Natural killer cell (primary cell): ENCODE measurements at regions not wholly inside any gene's neighbourhood (a gene's known extent, or its start where the extent isn't known, plus 50 kb on each side); places are given as distances from the start of the nearest gene placed in this dataset.

Experiments used
- ATAC-seq, 3 donors: fragments of 150-1000 bp in 2 of 3; fragments of 200-7000 bp in 1 of 3; cut with Tn5 transposase; 1 replicate in 1 of 3; 2 replicates in 2 of 3; pipeline ENCODE4 v1.10.0; 2021; ENCODE audit warnings: mild to moderate bottlenecking in 2 of 3, moderate library complexity in 2 of 3
- DNase-seq, 2 donors: peaks; one replicate each; pipeline versions ENCODE4 v3.0.0 to v3.0.0-alpha.2; 2013 to 2021; ENCODE audit warnings: mixed read lengths in 1 of 2
- H3K27ac ChIP-seq: one replicate; pipeline ENCODE4 v1.5.1; 2013; ENCODE audit warnings: mild to moderate bottlenecking, low read length
- H3K27me3 ChIP-seq: one replicate; pipeline ENCODE4 v1.6.1; 2013; ENCODE audit warnings: low read length; ENCODE audit not compliant: control insufficient read depth, insufficient read depth
- H3K36me3 ChIP-seq: one replicate; pipeline ENCODE4 v1.6.1; 2013; ENCODE audit warnings: low read length; ENCODE audit not compliant: control insufficient read depth, insufficient read depth
- H3K4me1 ChIP-seq: one replicate; pipeline ENCODE4 v1.6.1; 2013; ENCODE audit warnings: low read length; ENCODE audit not compliant: control insufficient read depth, insufficient read depth
- H3K4me3 ChIP-seq: one replicate; pipeline ENCODE4 v1.5.1; 2013; ENCODE audit warnings: low read length
- H3K9me3 ChIP-seq: one replicate; pipeline ENCODE4 v1.6.1; 2013; ENCODE audit warnings: low read length; ENCODE audit not compliant: control insufficient read depth, insufficient read depth
- H3K27ac Mint-ChIP-seq, 2 donors: one replicate each; pipeline ENCODE4 v1.8.0; 2022; ENCODE audit warnings: mild to moderate bottlenecking in 2 of 2, mixed read lengths in 2 of 2, moderate library complexity in 1 of 2
- H3K27me3 Mint-ChIP-seq, 2 donors: one replicate each; pipeline ENCODE4 v1.8.0; 2022; ENCODE audit warnings: low read depth in 2 of 2, mixed read lengths in 2 of 2
- H3K36me3 Mint-ChIP-seq: one replicate; pipeline ENCODE4 v1.8.0; 2022; ENCODE audit warnings: mixed read lengths
- H3K4me1 Mint-ChIP-seq, 2 donors: one replicate each; pipeline ENCODE4 v1.8.0; 2022; ENCODE audit warnings: mixed read lengths in 2 of 2
- H3K4me3 Mint-ChIP-seq: one replicate; pipeline ENCODE4 v1.8.0; 2022; ENCODE audit warnings: mild to moderate bottlenecking, moderate library complexity, mixed read lengths
- H3K9me3 Mint-ChIP-seq, 2 donors: one replicate each; pipeline ENCODE4 v1.8.0; 2022; ENCODE audit warnings: mixed read lengths in 2 of 2
- WGBS: methylation state at CpG from one replicate; pipeline ENCODE4 v1.1.7; 2013; ENCODE audit warnings: missing lambda C conversion rate; ENCODE audit not compliant: insufficient coverage; 5-methylcytosine and 5-hydroxymethylcytosine counted together
- intact Hi-C: fragments of 100-400 bp; cut with micrococcal nuclease; formaldehyde crosslinking; loops from one replicate; pipeline ENCODE4 v1.14.2; 2022
- TF ChIP-seq, protein P1 (sequence below): fragments of 200-600 bp; IDR thresholded peaks from one replicate; pipeline ENCODE4 v1.8.0; 2022; ENCODE audit warnings: antibody characterized with exemption

DNA sequence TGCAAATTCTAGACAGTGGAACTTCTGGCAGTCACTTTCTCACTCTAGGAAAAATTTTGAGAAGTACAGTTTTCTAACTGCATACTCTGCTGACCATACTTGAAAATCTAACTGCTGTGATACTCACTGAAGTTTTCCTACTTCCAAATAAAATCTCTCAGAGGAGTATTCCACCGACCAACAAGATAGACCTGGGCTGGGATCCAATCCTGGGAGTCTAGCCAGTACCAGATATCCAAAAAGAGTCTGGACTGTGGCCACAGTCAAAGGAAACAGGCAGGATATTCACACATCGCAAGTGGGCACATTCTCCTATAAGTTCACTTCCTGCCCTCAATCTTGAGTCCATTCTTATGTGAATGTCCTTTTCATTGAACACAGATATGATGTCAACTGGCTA is 1138.7 kb upstream of the PCDH7 start:
- intact Hi-C loops: no loop called here
- no peaks in the 10 kb centered on the region for H3K27me3 Mint-ChIP-seq
- H3K36me3 Mint-ChIP-seq: no peaks in the 10 kb centered on the region
- Histone ChIP-seq H3K27me3 (no peaks in the 10 kb centered on the region), H3K9me3 (no peaks in the 10 kb centered on the region), H3K36me3 (no peaks in the 10 kb centered on the region), H3K27ac (no peak overlapping the region), H3K4me1 (no peaks in the 10 kb centered on the region), H3K4me3 (no peak overlapping the region)
- no peaks in the 10 kb centered on the region for H3K4me1 Mint-ChIP-seq
- H3K27ac Mint-ChIP-seq: no peak overlapping the region
- H3K9me3 Mint-ChIP-seq: peaks cover 10 to 17% of the 10 kb centered on the region in 2 donors
- H3K4me3 Mint-ChIP-seq: no peak overlapping the region
- TF ChIP-seq, protein P1, sequence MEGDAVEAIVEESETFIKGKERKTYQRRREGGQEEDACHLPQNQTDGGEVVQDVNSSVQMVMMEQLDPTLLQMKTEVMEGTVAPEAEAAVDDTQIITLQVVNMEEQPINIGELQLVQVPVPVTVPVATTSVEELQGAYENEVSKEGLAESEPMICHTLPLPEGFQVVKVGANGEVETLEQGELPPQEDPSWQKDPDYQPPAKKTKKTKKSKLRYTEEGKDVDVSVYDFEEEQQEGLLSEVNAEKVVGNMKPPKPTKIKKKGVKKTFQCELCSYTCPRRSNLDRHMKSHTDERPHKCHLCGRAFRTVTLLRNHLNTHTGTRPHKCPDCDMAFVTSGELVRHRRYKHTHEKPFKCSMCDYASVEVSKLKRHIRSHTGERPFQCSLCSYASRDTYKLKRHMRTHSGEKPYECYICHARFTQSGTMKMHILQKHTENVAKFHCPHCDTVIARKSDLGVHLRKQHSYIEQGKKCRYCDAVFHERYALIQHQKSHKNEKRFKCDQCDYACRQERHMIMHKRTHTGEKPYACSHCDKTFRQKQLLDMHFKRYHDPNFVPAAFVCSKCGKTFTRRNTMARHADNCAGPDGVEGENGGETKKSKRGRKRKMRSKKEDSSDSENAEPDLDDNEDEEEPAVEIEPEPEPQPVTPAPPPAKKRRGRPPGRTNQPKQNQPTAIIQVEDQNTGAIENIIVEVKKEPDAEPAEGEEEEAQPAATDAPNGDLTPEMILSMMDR: no peak
- ATAC-seq (no peak), DNase-seq (no peak)
- WGBS: 38% methylated on average over 2 of the region's 2 CpGs

DNA sequence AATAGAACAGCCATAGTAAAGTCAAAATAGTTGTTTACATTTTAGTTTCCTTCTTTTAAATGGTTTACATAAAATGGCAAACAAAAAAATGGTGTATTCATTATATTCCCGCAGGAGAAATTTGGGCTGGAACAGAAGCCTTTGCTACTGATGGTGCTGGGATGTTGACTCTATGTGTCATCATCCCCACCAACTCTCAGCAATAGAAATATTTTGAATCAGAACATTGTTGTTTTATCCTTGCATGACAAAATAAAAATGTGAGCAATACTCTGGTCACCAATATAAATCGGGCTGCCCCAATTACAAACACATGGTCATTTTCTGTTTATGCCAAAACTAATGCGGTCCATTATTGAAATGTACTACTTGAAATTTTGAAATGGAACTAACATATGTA is 1131.6 kb upstream of the PCDH7 start:
- Mint-ChIP-seq H3K4me1 (no peaks in the 10 kb centered on the region), H3K27me3 (no peaks in the 10 kb centered on the region), H3K27ac (no peak overlapping the region), H3K36me3 (no peaks in the 10 kb centered on the region), H3K9me3 (peaks cover 11 to 21% of the 10 kb centered on the region in 2 donors), H3K4me3 (no peak overlapping the region)
- 0% methylated on average over 1 of the region's 3 CpGs for WGBS
- TF ChIP-seq, protein P1: no peak
- H3K27me3 ChIP-seq: no peaks in the 10 kb centered on the region
- H3K36me3 ChIP-seq: no peaks in the 10 kb centered on the region
- no peak for DNase-seq
- peaks cover 4% of the 10 kb centered on the region for H3K9me3 ChIP-seq
- no peak overlapping the region for H3K4me3 ChIP-seq
- intact Hi-C loops: no loop called here
- no peak overlapping the region for H3K27ac ChIP-seq
- no peaks in the 10 kb centered on the region for H3K4me1 ChIP-seq
- ATAC-seq: no peak

DNA sequence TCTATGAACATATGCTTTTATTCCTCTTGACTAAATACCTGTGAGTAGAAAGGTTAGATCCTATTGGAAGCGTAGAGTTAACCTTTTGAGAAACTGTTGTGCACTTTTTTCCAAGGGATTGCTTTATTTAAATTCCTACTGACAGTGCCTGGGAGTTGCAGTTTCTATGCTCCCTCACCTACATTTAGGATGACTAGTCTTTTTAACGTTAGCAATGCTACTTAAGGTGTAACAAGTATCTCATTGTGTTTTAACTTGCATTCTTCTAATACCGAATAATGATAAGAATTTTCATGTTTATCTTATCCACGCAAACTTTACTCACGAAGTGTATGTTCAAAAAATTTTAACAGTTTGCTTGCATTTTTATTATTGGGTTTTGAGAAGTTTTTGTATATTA is 1123.9 kb upstream of the PCDH7 start:
- Histone ChIP-seq H3K36me3 (no peaks in the 10 kb centered on the region), H3K4me1 (no peaks in the 10 kb centered on the region), H3K27me3 (no peaks in the 10 kb centered on the region), H3K9me3 (peaks cover 10% of the 10 kb centered on the region), H3K4me3 (no peak overlapping the region), H3K27ac (no peak overlapping the region)
- no peaks in the 10 kb centered on the region for H3K27me3 Mint-ChIP-seq
- no peak for DNase-seq
- no peak overlapping the region for H3K27ac Mint-ChIP-seq
- TF ChIP-seq, protein P1: no peak
- intact Hi-C loops: no loop called here
- no CpG with 5 or more reads among the region's 5 CpGs for whole genome bisulfite sequencing
- no peak for ATAC-seq
- no peaks in the 10 kb centered on the region for H3K4me1 Mint-ChIP-seq
- peaks cover 6% of the 10 kb centered on the region for H3K36me3 Mint-ChIP-seq
- H3K4me3 Mint-ChIP-seq: no peak overlapping the region
- peaks cover 14 to 26% of the 10 kb centered on the region in 2 donors for H3K9me3 Mint-ChIP-seq

GRCh38 chr4:29619168-29619567 is 1101.0 kb upstream of the PCDH7 start:
- Mint-ChIP-seq H3K36me3 (no peaks in the 10 kb centered on the region), H3K4me1 (no peaks in the 10 kb centered on the region), H3K4me3 (no peak overlapping the region), H3K27me3 (no peaks in the 10 kb centered on the region), H3K9me3 (peaks cover 0 to 2% of the 10 kb centered on the region in 2 donors), H3K27ac (no peak overlapping the region)
- intact Hi-C loops: no loop called here
- WGBS: 78% methylated on average over 2 of the region's 2 CpGs
- Histone ChIP-seq H3K27ac (no peak overlapping the region), H3K9me3 (peaks cover 3% of the 10 kb centered on the region), H3K4me3 (no peak overlapping the region), H3K27me3 (no peaks in the 10 kb centered on the region), H3K4me1 (no peaks in the 10 kb centered on the region), H3K36me3 (no peaks in the 10 kb centered on the region)
- TF ChIP-seq, protein P1: no peak
- DNase-seq: no peak
- ATAC-seq: no peak
